ENCODE measurements at regions not wholly inside any gene's neighbourhood (a gene's known extent, or its start where the extent isn't known, plus 50 kb on each side); places are given as distances from the start of the nearest gene placed in this dataset.

- Mint-ChIP-seq H3K4me3 (no peak overlapping the region), H3K27ac (no peak overlapping the region), H3K36me3 (ENCODE audit: low read depth) (no peaks in the 10 kb centered on the region), H3K4me1 (ENCODE audit: low read depth) (peaks cover 7% of the 10 kb centered on the region), H3K27me3 (no peaks in the 10 kb centered on the region), H3K9me3 (peaks cover 51% of the 10 kb centered on the region)
- intact Hi-C loops (cut with micrococcal nuclease) = no loop called here
Measured at GRCh38 chr5:146986469-146986868, 107.9 kb upstream of the PPP2R2B start.

DNA sequence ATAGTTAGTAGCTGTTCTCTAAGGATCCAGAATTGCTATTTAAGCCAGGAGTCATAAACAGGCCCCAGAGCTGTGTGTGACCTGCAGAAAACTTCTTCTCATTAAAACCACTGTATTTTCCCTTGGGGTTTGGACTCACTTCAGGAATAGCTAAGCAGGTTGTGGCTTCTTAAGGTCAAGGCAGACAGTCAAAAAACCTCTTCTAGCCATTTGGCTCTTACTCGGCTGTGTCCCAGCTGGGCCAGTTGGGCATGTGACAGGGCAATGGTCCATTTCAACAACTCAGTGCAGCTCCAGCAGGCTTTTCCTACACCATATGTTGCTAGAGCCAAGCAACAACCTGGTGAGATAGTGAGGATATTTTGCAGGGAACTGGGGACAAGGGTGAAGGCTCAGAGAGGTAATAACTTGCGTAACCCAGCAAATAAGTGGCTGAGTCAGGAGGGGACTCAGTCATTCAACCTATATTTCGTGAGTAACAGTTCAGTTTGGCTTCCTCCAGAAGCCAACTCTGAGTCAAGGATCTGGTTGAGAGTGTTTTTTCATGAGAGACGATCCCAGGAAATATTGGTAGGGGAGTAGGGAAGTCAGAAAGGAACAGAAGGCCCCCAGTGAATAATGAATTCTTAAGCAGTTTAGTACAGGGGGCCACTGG lies 115.4 kb upstream of the PPP2R2B start:
- H3K36me3 Mint-ChIP-seq (ENCODE audit: low read depth) = no peaks in the 10 kb centered on the region
- intact Hi-C loops (cut with micrococcal nuclease) = no loop called here
- H3K9me3 Mint-ChIP-seq = peaks cover 4% of the 10 kb centered on the region
- no peak overlapping the region for H3K4me3 Mint-ChIP-seq
- H3K27ac Mint-ChIP-seq = no peak overlapping the region
- no peaks in the 10 kb centered on the region for H3K27me3 Mint-ChIP-seq
- H3K4me1 Mint-ChIP-seq (ENCODE audit: low read depth) = no peaks in the 10 kb centered on the region

GRCh38 chr5:146995878-146996277 lies 117.3 kb upstream of the PPP2R2B start:
- Mint-ChIP-seq H3K27me3 (no peaks in the 10 kb centered on the region), H3K4me3 (no peak overlapping the region), H3K4me1 (ENCODE audit: low read depth) (no peaks in the 10 kb centered on the region), H3K27ac (no peak overlapping the region), H3K9me3 (no peaks in the 10 kb centered on the region), H3K36me3 (ENCODE audit: low read depth) (no peaks in the 10 kb centered on the region)
- intact Hi-C loops (cut with micrococcal nuclease) = no loop called here

DNA sequence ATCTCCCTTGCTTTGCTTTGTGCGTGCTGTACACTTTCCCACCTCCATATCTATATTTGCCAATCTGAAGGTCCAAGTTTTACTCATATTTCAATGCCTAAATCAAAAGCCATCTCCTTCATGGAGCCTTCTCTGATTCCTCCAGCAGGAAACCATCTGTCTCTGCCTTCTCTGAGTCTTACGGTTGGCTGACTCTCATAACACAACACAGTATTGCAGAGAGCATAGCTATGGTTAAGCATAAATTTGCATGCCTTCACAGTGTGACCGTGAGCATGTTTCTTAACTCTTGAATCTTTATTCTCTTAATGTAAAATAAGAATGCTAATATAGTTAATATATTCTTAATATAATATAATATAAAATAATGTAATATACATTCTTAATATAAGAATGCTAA lies 136.8 kb upstream of the PPP2R2B start:
- Mint-ChIP-seq H3K27me3 (no peaks in the 10 kb centered on the region), H3K4me1 (ENCODE audit: low read depth) (no peaks in the 10 kb centered on the region), H3K27ac (no peak overlapping the region), H3K36me3 (ENCODE audit: low read depth) (no peaks in the 10 kb centered on the region), H3K4me3 (no peak overlapping the region), H3K9me3 (peaks cover 5% of the 10 kb centered on the region)
- intact Hi-C loops (cut with micrococcal nuclease) = no loop called here

DNA sequence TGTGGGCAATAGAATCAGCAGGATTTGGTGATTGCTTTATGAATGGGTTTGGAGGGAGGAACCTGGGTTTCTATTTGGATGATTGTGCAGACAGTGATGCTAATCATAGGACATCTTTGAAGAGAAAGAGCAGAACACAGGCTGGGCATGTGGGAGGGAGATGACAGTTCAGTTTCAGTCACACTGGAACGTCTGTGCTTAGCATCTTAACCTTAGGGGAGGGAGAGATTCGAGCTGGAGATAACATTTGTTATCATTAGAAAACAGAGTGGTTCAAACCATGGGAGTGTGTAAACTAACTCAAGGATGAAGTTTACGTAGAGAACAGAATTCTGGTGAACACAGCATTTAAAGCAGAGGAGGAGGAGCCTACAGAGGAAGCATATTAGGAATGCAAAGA lies 138.6 kb upstream of the PPP2R2B start:
- Mint-ChIP-seq H3K27ac (no peak overlapping the region), H3K4me1 (ENCODE audit: low read depth) (no peaks in the 10 kb centered on the region), H3K9me3 (no peaks in the 10 kb centered on the region), H3K27me3 (no peaks in the 10 kb centered on the region), H3K4me3 (no peak overlapping the region), H3K36me3 (ENCODE audit: low read depth) (no peaks in the 10 kb centered on the region)
- intact Hi-C loops (cut with micrococcal nuclease) = no loop called here

- Mint-ChIP-seq H3K4me1 (ENCODE audit: low read depth) (no peaks in the 10 kb centered on the region), H3K27ac (no peak overlapping the region), H3K9me3 (no peaks in the 10 kb centered on the region), H3K36me3 (ENCODE audit: low read depth) (no peaks in the 10 kb centered on the region), H3K27me3 (no peaks in the 10 kb centered on the region), H3K4me3 (no peak overlapping the region)
- intact Hi-C loops (cut with micrococcal nuclease) = no loop called here
Measured at GRCh38 chr5:147017621-147018020, 139.1 kb upstream of the PPP2R2B start.

DNA sequence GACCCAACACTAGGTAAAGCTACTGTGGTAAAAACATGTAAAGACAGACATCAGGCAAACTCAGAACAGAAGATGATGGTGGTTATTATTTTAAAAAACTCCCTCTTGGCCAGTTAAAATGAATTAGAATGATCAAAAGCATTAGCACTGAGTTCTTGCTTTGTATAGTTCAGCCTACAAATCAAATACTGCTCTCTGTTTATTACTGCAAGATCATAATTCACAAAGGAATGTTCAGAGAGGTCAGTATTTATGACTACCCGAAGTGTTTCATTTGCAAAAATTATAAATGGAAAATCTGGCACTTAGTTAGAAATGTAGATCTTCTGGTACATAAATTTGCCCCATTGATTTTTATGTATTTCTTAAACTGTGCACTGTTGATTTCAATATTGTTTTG lies 140.3 kb upstream of the PPP2R2B start:
- no peak overlapping the region for H3K4me3 Mint-ChIP-seq
- H3K4me1 Mint-ChIP-seq (ENCODE audit: low read depth) = no peaks in the 10 kb centered on the region
- peaks cover 8% of the 10 kb centered on the region for H3K9me3 Mint-ChIP-seq
- H3K27ac Mint-ChIP-seq = no peak overlapping the region
- H3K27me3 Mint-ChIP-seq = no peaks in the 10 kb centered on the region
- H3K36me3 Mint-ChIP-seq (ENCODE audit: low read depth) = no peaks in the 10 kb centered on the region
- intact Hi-C loops (cut with micrococcal nuclease) = no loop called here

DNA sequence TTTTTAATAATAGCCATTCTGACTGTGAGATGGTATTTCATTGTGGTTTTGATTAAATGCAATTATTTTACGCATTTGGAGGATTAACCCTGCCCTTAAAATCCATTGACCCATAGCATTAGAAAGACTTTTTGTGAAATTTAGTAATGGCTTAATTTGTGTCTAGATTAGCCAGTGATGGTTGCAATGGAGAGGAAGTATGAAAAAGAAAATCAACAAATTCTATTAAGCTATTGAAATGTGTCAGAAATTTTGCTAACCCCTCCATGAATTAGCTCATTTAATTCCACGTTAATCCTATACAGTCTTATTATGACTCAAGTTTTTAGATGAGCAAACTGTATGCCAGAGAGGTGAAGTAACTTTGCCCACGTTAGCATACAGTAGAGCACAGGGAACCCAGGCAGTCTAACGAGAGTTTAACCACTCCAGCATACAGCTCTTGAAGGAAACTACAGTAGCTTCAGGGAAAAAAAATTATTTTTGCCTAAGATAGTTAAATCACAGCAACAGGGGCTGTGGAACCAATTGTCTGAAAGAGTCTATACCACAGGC lies 158.2 kb upstream of the PPP2R2B start:
- intact Hi-C loops (cut with micrococcal nuclease) = no loop called here
- Mint-ChIP-seq H3K4me3 (no peak overlapping the region), H3K9me3 (peaks cover 11% of the 10 kb centered on the region), H3K4me1 (ENCODE audit: low read depth) (no peaks in the 10 kb centered on the region), H3K36me3 (ENCODE audit: low read depth) (no peaks in the 10 kb centered on the region), H3K27me3 (no peaks in the 10 kb centered on the region), H3K27ac (no peak overlapping the region)

DNA sequence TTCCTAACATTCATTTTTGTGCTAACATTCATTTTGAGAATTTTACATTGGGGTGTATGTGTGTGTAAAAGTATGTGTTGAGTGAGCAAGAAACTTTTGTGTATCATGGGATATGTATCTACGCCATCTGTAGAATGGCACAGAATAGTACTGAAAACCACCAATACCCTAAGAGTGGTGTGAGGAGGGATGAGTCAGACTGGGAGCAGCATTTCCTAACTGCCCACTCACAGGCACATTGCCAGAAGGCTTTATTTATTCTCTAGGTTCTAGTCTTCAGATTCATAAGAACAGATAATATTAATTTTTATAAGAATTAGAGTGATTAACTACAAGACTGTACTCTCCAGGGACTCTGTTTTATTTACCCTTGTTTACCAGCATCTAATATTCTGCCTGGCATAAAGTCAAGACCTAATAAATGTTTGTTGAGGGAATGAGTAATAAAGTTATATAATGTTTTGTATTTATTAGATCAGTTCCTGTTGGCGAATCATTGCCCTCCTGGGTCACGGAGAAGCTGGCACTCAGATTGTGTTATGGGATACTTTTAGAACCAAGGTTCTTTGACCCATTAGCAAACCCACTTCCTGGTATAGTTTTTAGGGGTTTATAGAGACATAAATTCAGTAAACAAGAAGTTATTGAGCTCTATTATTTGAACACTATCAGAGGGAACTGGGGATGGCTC lies 159.1 kb upstream of the PPP2R2B start:
- intact Hi-C loops (cut with micrococcal nuclease) = no loop called here
- H3K27me3 Mint-ChIP-seq = no peaks in the 10 kb centered on the region
- no peak overlapping the region for H3K4me3 Mint-ChIP-seq
- H3K9me3 Mint-ChIP-seq = peaks cover 11% of the 10 kb centered on the region
- no peak overlapping the region for H3K27ac Mint-ChIP-seq
- no peaks in the 10 kb centered on the region for H3K4me1 Mint-ChIP-seq (ENCODE audit: low read depth)
- no peaks in the 10 kb centered on the region for H3K36me3 Mint-ChIP-seq (ENCODE audit: low read depth)

DNA sequence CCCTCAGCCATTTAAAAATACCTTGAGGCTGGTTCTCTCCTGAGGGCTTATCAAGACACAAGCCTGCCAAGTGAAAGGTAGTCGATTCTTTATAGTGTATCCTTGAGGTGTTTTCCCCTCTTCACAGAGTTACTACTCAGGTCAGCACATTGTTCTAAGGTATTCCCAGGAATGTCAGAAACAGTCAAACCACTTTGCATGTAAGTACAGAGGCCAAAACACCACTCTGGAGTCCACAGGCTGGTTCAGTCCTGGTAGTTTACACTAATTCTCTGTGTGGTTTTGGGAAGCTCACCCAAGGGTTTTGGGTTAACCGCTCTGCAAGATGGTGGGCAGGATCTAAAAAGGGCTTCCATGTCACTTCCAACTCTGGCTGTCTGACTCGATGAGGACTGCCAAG lies 162.3 kb upstream of the PPP2R2B start:
- Mint-ChIP-seq H3K27me3 (no peaks in the 10 kb centered on the region), H3K9me3 (no peaks in the 10 kb centered on the region), H3K36me3 (ENCODE audit: low read depth) (no peaks in the 10 kb centered on the region), H3K27ac (no peak overlapping the region), H3K4me3 (no peak overlapping the region), H3K4me1 (ENCODE audit: low read depth) (no peaks in the 10 kb centered on the region)
- intact Hi-C loops (cut with micrococcal nuclease) = no loop called here

DNA sequence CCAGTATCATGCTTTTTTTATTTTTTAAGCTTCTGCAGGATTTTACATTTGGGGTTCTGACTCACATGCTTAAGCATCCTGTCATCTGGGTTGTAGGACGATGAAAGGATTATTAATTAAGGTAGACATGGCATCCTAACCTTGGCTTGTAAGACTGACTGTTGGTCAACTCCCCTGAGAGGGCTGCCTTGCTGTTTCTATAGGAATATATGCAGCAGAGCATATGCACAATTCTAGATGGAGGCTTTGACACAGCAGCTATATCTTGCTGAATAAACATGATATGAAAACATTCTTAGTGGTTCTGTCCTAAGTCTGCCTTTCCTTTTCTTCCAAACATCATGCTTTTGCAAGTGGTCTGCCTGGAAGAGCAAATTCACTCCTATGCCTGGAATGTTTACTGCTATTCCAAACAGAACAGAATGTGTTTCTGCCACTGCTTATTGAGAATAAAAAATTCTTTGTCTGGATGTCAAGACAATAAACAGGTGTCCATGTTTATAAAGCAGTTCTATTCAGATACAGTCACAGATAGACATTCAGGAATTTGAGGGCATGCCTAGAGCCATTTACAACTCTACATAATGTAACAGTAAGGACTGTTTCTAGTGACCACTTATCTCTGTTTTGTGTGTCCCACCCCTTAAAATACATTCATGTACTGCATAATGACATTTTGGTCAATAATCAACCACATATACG lies 166.2 kb upstream of the PPP2R2B start:
- Mint-ChIP-seq H3K4me3 (no peak overlapping the region), H3K4me1 (ENCODE audit: low read depth) (no peaks in the 10 kb centered on the region), H3K9me3 (no peaks in the 10 kb centered on the region), H3K36me3 (ENCODE audit: low read depth) (no peaks in the 10 kb centered on the region), H3K27ac (no peak overlapping the region), H3K27me3 (no peaks in the 10 kb centered on the region)
- intact Hi-C loops (cut with micrococcal nuclease) = no loop called here

- Mint-ChIP-seq H3K9me3 (no peaks in the 10 kb centered on the region), H3K4me1 (ENCODE audit: low read depth) (no peaks in the 10 kb centered on the region), H3K4me3 (no peak overlapping the region), H3K27me3 (no peaks in the 10 kb centered on the region), H3K36me3 (ENCODE audit: low read depth) (no peaks in the 10 kb centered on the region), H3K27ac (no peak overlapping the region)
- intact Hi-C loops (cut with micrococcal nuclease) = no loop called here
Measured at GRCh38 chr5:147045290-147045689, 166.7 kb upstream of the PPP2R2B start.

- Mint-ChIP-seq H3K4me3 (no peak overlapping the region), H3K27ac (no peak overlapping the region), H3K4me1 (ENCODE audit: low read depth) (no peaks in the 10 kb centered on the region), H3K9me3 (no peaks in the 10 kb centered on the region), H3K27me3 (no peaks in the 10 kb centered on the region), H3K36me3 (ENCODE audit: low read depth) (no peaks in the 10 kb centered on the region)
- intact Hi-C loops (cut with micrococcal nuclease) = no loop called here
Measured at GRCh38 chr5:147046281-147046680, 167.7 kb upstream of the PPP2R2B start.

DNA sequence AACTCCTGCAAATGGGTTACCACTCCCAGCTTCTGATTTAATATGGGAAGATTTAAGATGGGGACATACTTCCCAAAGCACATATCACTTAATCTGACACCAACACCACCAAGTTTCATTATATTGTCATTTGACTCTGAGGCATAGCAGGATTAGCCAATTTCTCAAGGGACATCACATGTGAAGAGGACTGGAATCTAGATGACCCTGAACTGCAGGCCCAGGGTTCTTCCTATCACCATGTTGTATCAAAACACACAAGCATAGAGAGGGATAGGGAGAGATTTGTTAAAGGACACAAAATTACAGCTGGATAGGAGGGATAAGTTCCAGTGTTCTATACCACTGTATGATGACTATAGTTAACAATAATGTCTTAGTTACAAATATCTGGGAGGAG lies 168.3 kb upstream of the PPP2R2B start:
- no peak overlapping the region for H3K4me3 Mint-ChIP-seq
- no peaks in the 10 kb centered on the region for H3K4me1 Mint-ChIP-seq (ENCODE audit: low read depth)
- H3K36me3 Mint-ChIP-seq (ENCODE audit: low read depth) = no peaks in the 10 kb centered on the region
- H3K27ac Mint-ChIP-seq = no peak overlapping the region
- no peaks in the 10 kb centered on the region for H3K27me3 Mint-ChIP-seq
- H3K9me3 Mint-ChIP-seq = no peaks in the 10 kb centered on the region
- intact Hi-C loops (cut with micrococcal nuclease) = no loop called here
